ENCODE measurements at regions not wholly inside any gene's neighbourhood (a gene's known extent, or its start where the extent isn't known, plus 50 kb on each side); places are given as distances from the start of the nearest gene placed in this dataset.

GRCh38 chr7:155911471-155912105 is 99.3 kb upstream of the SHH start:
- FAIRE-seq (no peak), DNase-seq (ENCODE audit: low spot score) (no peak)

- DNase-seq (ENCODE audit: low spot score) (no peak), FAIRE-seq (no peak)
Observed at GRCh38 chr7:155908385-155908784, 96.1 kb upstream of the SHH start.

GRCh38 chr7:155907450-155908200 is 95.4 kb upstream of the SHH start:
- FAIRE-seq (no peak), DNase-seq (ENCODE audit: low spot score) (no peak)

- DNase-seq (ENCODE audit: low spot score) (no peak), FAIRE-seq (no peak)
Observed at GRCh38 chr7:155901176-155901575, 88.9 kb upstream of the SHH start.

- FAIRE-seq (no peak), DNase-seq (ENCODE audit: low spot score) (no peak)
Observed at GRCh38 chr7:155899596-155899995, 87.3 kb upstream of the SHH start.

- DNase-seq (ENCODE audit: low spot score) (no peak), FAIRE-seq (no peak)
Observed at GRCh38 chr7:155897758-155898386, 85.6 kb upstream of the SHH start.

- DNase-seq (ENCODE audit: low spot score) (no peak), FAIRE-seq (no peak)
Observed at GRCh38 chr7:155896531-155897263, 84.4 kb upstream of the SHH start.

GRCh38 chr7:155893664-155894063 is 81.4 kb upstream of the SHH start:
- FAIRE-seq, result no peak
- no peak for DNase-seq (ENCODE audit: low spot score)

- FAIRE-seq, result no peak
- DNase-seq (ENCODE audit: low spot score), result no peak
Observed at GRCh38 chr7:155893176-155893575, 80.9 kb upstream of the SHH start.

GRCh38 chr7:155889636-155890511 is 77.6 kb upstream of the SHH start:
- DNase-seq (ENCODE audit: low spot score) (no peak), FAIRE-seq (no peak)

GRCh38 chr7:155887174-155887525 is 74.9 kb upstream of the SHH start:
- DNase-seq (ENCODE audit: low spot score) (no peak), FAIRE-seq (no peak)

GRCh38 chr7:155886391-155887173 is 74.3 kb upstream of the SHH start:
- DNase-seq (ENCODE audit: low spot score), result no peak
- FAIRE-seq, result no peak

- FAIRE-seq (peak; percentile 72), DNase-seq (ENCODE audit: low spot score) (peak; percentile 58)
Observed at GRCh38 chr7:155885167-155886155, 73.2 kb upstream of the SHH start.

GRCh38 chr7:155884225-155885166 is 72.2 kb upstream of the SHH start:
- DNase-seq (ENCODE audit: low spot score), result no peak
- no peak for FAIRE-seq

GRCh38 chr7:155883491-155884224 is 71.4 kb upstream of the SHH start:
- no peak for FAIRE-seq

GRCh38 chr7:155882596-155882995 is 70.3 kb upstream of the SHH start:
- FAIRE-seq, result no peak
- no peak for DNase-seq (ENCODE audit: low spot score)

More at GRCh38 chr7:155883491-155884224, 71.4 kb upstream of the SHH start:
- no peak for DNase-seq (ENCODE audit: low spot score)

All from RCC 7860 (cell line).